Osteocyte (in vitro differentiated cells): ENCODE measurements at regions not wholly inside any gene's neighbourhood (a gene's known extent, or its start where the extent isn't known, plus 50 kb on each side); places are given as distances from the start of the nearest gene placed in this dataset.
A peak's percentile ranks its signal among the peaks of the same experiment; 100 is the strongest.

ENCODE experiments used
- DNase-seq: peaks from one replicate; pipeline ENCODE4 v3.0.0; 2021; ENCODE audit warnings: mixed read lengths; ENCODE audit not compliant: unreplicated experiment; ENCODE audit errors: extremely low spot score
- H3K27ac Mint-ChIP-seq: one replicate; pipeline ENCODE4 v1.8.0; 2021; ENCODE audit warnings: mild to moderate bottlenecking, mixed read lengths; ENCODE audit not compliant: unreplicated experiment
- H3K27me3 Mint-ChIP-seq: one replicate; pipeline ENCODE4 v1.8.0; 2021; ENCODE audit warnings: mixed read lengths; ENCODE audit not compliant: unreplicated experiment
- H3K36me3 Mint-ChIP-seq: one replicate; pipeline ENCODE4 v1.8.0; 2021; ENCODE audit warnings: mixed read lengths; ENCODE audit not compliant: unreplicated experiment
- H3K4me1 Mint-ChIP-seq: one replicate; pipeline ENCODE4 v1.8.0; 2021; ENCODE audit warnings: mixed read lengths; ENCODE audit not compliant: unreplicated experiment
- H3K4me3 Mint-ChIP-seq: one replicate; pipeline ENCODE4 v1.8.0; 2021; ENCODE audit warnings: mild to moderate bottlenecking, moderate library complexity, mixed read lengths; ENCODE audit not compliant: unreplicated experiment
- H3K9me3 Mint-ChIP-seq: one replicate; pipeline ENCODE4 v1.8.0; 2021; ENCODE audit warnings: mixed read lengths; ENCODE audit not compliant: unreplicated experiment
- CTCF ChIP-seq: fragments of 200-600 bp; sonication (generic); IDR thresholded peaks from 2 replicates; pipeline ENCODE4 v1.5.0; 2021; ENCODE audit warnings: antibody characterized with exemption, mild to moderate bottlenecking, moderate library complexity

- Mint-ChIP-seq H3K27me3 (no peaks in the 10 kb centered on the region), H3K9me3 (no peaks in the 10 kb centered on the region), H3K4me3 (no peak overlapping the region), H3K27ac (no peak overlapping the region), H3K4me1 (no peaks in the 10 kb centered on the region), H3K36me3 (no peaks in the 10 kb centered on the region)
- no peak for TF ChIP-seq CTCF
- DNase-seq = no peak
Measured at GRCh38 chr1:110787328-110788071, 85.4 kb upstream of the CD53 start.

DNA sequence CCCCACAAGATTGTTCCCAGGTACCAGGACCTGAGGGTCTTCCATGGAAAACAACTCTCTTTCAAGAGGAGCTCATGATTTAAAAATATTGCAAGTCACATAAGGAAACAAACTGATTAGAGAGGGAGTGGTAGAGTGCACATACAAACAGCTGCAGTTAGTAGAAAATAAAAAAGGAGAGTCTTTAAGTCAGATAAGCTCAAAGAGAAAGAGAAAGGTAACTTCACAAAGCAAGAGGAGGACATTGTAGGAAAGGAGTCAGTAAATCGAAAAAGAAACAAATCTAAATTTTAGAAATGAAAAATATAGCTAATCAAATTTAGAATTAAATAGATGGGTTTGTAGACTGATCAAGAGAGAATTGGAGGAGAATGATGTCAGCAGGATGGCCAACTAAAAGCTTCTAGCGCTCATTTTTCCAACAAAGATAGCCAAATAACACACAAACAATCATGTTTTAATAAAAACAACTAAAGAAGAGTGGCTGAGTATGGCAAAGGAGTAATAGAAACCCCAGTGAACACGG is 86.1 kb upstream of the CD53 start:
- Mint-ChIP-seq H3K27ac (no peak overlapping the region), H3K27me3 (no peaks in the 10 kb centered on the region), H3K4me1 (no peaks in the 10 kb centered on the region), H3K9me3 (no peaks in the 10 kb centered on the region), H3K36me3 (no peaks in the 10 kb centered on the region), H3K4me3 (no peak overlapping the region)
- TF ChIP-seq CTCF = no peak
- no peak for DNase-seq

- no peak for DNase-seq
- no peak overlapping the region for H3K27ac Mint-ChIP-seq
- no peaks in the 10 kb centered on the region for H3K4me1 Mint-ChIP-seq
- no peaks in the 10 kb centered on the region for H3K9me3 Mint-ChIP-seq
- H3K36me3 Mint-ChIP-seq = no peaks in the 10 kb centered on the region
- H3K27me3 Mint-ChIP-seq = no peaks in the 10 kb centered on the region
- no peak overlapping the region for H3K4me3 Mint-ChIP-seq
- TF ChIP-seq CTCF = no peak
Measured at GRCh38 chr1:110785612-110786011, 87.3 kb upstream of the CD53 start.

- H3K9me3 Mint-ChIP-seq = no peaks in the 10 kb centered on the region
- H3K36me3 Mint-ChIP-seq = no peaks in the 10 kb centered on the region
- TF ChIP-seq CTCF = no peak
- H3K27me3 Mint-ChIP-seq = no peaks in the 10 kb centered on the region
- H3K27ac Mint-ChIP-seq = no peak overlapping the region
- H3K4me1 Mint-ChIP-seq = no peaks in the 10 kb centered on the region
- DNase-seq = no peak
- H3K4me3 Mint-ChIP-seq = no peak overlapping the region
Measured at GRCh38 chr1:110785055-110785454, 87.9 kb upstream of the CD53 start.

DNA sequence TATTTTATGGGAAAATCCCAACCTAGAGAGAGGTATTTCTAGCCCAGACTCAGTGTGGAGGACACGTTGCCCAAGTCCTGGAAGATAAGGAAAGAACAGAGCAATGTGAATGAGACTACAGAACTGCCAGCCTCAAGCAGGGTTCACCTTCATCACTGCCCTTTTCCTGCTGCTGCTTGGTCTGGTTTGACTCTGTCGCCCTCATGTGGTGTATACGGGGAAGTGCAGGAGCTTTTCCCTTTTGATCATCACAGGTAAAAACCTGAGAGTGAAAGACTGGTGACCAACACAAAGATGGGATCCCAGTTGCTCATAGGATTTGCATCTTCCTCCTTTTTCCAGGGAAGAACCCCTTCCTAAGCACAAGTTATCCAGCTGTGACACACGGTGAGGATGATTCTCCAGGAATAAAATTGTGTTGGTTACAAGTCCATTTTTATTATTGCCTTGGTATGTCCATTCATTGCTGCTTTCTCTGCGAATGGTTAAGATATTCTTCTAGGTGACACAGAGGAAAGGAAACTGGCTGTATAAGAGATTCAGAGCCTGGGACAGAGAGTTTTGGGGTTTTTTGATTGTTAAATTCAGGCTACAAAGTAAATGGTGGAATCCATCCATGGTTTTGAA is 89.5 kb upstream of the CD53 start:
- no peaks in the 10 kb centered on the region for H3K4me1 Mint-ChIP-seq
- H3K36me3 Mint-ChIP-seq = no peaks in the 10 kb centered on the region
- no peaks in the 10 kb centered on the region for H3K27me3 Mint-ChIP-seq

More for the DNA sequence above, 89.5 kb upstream of the CD53 start:
- Mint-ChIP-seq H3K9me3 (no peaks in the 10 kb centered on the region), H3K27ac (no peak overlapping the region), H3K4me3 (no peak overlapping the region)
- TF ChIP-seq CTCF = peak; percentile 85
- no peak for DNase-seq
